GM21390 (cell line): ENCODE measurements at regions not wholly inside any gene's neighbourhood (a gene's known extent, or its start where the extent isn't known, plus 50 kb on each side); places are given as distances from the start of the nearest gene placed in this dataset.

Experiments used
- ATAC-seq: cut with Tn5 transposase; IDR thresholded peaks from one replicate; pipeline ENCODE4 v1.9.1; 2021; ENCODE audit not compliant: unreplicated experiment

DNA sequence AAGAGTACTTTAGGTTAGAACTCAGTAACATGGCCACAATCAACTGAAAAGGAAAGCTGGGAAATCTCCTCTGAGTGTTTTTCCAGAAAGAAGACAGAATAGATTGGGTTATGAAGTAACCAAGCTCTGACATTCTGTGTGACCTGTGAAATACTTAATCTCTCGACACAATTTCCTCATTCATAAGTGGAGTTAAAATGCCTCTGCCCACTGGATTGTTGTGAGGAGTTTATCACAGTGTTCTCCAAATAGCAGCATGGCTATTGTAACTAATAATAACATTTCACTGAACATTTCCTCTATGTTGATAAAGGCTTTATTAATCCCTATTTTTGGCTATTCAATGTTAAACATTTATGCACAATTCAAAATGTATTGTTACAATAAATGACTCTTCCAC, 311.0 kb downstream of the GABRB2 start:
- no peak for ATAC-seq

DNA sequence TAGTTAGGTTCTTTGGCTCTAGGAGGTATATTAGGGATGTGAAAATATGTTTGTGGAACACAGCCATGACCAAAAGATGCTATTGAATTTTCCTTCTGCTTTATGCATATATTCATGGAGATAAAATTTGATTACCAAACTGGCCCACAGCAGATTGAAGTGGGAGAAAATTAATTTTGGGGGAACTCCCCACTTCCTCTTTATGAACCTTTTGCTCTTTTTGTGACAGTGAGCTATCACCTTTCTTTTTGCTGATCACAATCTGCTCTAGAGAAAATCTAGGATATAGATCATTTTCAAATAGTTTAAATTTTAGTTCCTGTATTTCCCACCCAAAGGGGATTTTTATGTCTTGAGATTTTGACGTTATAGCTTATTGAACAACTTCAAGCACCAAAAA, 313.0 kb downstream of the GABRB2 start:
- ATAC-seq = no peak

DNA sequence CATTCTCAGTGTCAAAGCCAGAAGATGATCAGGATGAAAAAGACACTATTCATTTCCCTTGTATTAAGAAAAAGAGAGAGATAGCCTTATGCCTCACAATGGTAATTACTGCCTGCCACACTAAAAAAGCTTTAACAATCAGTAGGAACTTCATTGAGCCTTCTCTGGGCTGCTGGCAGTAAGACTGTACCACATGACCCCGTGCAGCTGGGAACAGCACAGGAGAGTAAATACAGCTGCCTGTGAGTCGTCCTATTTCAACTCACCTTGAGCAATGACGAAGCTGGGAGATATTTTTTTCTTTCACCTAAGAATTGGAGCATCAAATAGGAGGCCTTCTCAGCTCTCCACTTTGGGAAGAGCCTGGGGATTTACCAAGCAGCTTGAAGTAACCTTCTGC, 316.3 kb downstream of the GABRB2 start:
- no peak for ATAC-seq

DNA sequence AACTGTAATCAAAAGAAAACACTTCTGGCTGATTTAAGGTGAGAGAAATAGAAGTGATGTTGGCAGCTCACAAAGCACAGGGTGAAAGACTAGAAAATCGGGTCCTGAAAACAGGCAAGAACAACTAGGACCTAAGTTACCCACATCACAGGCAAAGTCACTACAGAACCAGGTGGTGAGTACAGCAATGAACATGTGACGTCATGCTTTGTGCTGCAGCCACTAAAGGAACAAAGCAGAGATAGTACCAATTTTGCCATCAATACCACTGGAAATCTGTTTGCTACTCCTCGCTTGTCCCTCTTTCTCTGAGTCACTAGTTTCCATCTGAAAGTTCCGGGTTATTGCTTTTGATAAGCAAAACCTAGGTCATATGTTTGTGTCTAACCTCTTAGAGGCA, 326.7 kb downstream of the GABRB2 start:
- no peak for ATAC-seq

DNA sequence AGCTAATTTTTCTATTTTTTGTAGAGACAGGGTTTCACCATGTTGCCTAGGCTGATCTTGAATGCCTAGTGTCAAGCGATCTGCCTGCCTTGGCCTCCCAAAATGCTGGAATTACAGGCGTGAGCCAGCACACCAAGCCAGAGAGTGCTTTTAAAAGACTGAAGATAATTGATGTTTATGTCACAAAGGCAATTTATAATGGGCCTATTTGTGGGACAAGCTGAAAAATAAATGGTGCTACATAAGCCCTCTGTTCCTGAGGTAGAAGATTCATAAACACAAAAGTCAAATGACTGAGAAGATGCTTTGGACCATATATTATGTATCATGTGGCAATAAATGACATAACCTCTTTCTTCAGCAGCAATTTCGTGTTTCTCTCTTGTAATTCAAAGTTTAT, 329.6 kb downstream of the GABRB2 start:
- ATAC-seq = no peak

DNA sequence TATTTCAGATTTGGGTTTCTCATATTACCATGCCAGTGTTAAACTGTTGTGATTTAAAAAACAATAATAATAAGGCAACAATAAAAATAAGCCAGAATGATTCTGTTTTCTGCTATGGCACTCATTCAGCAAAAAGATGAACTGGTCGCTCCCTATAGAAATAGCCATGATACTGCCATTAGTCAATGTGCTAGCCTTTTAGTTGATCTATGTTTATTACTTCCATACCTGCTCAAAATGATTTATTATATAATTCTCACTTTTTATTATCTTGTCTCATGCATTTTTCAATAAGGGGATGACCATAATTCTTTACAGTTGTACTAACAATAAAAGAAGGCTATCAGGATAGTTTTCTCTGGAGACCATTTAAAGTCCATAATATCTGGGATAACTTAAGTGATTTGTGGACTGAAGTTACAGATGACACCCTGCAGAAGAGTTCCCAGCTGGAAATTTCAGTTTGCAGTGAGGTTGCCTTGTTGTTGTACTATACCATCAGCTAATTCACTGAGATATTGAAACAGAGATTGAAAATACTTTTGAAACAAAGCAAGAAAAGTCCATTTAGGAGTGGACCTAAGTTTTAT, 334.3 kb downstream of the GABRB2 start:
- ATAC-seq = no peak

DNA sequence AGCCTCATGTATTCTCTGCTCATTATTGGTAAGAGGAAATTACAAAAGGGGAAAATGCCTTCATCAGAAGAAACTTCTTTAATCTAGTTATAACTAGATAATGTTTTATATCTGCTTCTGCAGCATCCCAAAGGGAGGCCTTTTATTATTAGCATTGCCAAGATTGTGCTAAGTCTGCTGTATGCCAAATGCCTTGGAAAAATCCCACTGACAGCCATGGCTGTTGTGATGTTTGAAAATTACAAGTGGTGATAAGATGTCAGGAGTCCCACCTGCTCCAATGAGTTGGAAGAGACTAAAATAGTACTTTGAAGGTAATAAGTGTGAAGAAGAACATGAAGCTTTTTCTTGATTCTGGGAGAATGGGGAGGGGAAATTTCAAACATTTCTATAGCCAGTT, 345.0 kb downstream of the GABRB2 start:
- ATAC-seq = no peak

DNA sequence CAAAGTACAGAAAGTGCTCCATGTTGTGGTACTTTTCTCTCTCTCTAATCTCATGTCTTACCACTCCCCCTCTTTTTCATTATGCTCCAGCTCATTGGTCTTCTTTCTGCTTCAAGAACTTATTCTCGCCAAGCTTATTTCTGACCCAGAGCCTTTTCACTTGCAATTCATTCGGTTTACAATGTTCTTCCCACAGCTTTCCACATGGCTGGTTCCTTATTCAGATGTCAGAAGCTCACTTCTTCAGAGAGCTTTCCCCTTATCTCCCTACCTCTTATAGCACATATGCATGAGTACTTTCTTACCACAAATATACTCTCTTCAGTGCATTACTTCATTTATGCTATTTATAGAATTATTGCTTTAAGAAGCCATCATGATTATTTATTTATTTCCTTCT, 338.8 kb upstream of the ATP10B start:
- no peak for ATAC-seq

DNA sequence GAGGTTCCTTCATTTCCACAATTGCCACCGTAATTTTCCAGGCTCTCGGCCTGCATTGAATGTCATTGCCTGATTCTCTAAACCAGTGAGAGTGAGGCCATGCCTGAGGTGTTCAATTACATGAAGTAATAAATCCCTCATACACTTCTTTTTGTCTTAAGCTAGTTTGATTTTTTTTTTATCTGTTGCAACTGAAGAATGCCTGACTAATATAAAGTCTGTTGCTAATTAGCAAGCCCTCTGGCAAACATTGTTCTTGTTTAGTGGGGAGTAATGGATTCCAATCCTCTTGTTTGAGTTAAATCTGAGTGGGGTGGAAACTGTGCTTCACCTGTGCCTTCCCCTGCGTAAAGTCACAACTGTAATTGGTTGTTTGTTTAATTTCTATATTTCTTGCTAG, 338.1 kb upstream of the ATP10B start:
- no peak for ATAC-seq

DNA sequence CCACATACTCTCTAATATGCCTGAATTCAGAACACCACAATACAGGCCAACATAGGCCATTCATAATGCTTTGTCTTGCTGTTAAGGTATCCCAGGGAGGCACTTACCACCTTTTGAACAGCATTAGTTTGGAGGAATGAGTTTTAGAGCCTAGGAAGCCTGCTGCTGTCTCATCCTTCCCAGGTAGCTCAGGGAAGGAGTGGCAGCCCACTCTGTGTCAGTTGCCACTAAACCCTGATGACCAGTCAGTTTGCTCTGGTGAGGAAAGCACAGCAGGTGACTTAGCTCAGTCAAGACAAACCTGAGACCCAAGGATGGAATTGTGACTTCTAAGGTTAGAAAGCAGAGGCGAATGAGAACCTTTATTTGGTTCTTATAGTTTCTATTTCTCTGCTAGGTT, 337.4 kb upstream of the ATP10B start:
- ATAC-seq = no peak

DNA sequence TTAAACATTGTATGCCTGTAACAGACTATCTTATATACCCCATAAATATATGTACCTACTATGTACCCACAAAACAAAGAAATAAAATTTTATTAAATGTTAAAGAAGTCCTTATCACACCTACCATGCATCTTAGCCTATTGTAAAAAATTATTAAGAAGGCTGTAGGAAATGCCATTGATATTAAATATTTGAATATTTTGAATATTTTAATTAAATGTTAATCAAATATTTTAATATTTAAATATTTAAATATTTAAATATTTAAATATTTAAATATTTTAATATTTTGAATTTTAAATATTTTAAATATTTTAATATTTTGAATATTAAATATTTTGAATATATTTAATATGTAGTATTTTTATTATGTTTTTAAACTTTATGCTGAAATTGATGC, 331.5 kb upstream of the ATP10B start:
- no peak for ATAC-seq

DNA sequence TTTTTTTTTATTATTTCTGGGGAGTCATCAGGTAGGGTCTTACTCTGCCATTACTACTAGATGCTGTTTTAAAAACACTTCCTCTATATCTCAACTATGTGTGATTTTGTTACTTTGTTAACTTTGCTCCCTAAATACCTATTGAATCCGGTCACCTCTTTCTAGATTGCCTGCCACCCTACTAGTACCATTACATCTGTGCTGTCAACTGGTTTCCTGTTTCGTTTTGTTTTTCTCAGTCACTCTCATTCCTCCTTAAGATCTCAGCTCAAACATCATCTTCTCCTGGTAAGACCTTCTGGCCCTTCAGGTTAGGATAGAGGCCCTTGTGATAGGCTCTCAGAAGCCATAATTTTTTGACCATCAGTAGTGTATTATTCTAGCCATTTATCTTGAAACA, 324.2 kb upstream of the ATP10B start:
- ATAC-seq = no peak

DNA sequence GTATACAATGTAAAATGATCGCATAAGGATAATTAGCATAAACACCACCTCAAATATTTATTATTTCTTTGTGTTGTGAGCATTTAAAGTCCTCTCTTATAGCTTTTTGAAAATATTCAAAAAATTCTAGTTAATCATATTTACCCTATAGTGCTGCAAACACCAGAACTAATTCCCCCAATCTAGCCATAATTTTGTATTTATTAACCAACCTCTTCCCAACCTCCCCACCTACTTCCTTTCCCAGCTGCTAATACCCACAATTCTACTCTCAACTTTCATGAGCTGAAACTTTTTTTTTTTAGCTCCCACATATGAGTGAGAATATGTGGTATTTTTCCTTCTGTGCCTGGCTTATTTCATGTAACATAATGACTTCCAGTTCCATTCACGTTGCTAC, 317.8 kb upstream of the ATP10B start:
- no peak for ATAC-seq

DNA sequence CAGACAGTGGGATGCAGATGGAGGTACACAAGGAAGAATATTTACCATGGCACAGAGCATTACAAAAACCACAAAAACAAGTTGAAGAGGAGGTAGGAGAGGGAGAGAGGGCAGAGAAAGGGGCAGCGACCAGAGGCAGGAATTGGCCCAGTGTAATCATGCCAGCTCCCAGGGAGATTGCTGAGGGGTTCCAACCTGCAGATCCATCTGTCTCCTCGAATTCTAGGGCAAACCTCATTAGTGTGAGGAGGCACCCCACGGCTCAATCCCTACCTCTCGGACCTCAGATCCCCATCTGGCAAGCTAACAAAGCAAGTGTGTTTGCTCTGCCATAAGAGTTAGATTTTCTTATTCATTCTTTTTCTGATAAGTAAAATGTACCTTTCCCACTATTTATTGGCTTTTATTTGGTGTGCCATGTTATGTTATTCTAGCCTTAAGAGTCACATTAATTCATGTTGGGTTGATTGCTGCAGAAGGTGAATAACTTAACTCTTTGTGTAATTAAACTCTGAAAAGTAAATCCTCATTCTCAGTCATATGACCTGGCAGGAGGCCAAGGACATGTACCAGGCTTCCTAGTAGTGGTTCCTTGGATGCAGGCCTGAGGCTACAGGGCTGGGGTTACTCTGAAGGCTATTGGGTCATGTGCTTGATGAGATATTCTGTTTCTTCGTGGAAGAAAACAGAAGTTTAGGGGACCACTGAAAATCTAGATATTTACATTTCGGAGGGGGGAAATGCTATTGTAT, 315.2 kb upstream of the ATP10B start:
- no peak for ATAC-seq

DNA sequence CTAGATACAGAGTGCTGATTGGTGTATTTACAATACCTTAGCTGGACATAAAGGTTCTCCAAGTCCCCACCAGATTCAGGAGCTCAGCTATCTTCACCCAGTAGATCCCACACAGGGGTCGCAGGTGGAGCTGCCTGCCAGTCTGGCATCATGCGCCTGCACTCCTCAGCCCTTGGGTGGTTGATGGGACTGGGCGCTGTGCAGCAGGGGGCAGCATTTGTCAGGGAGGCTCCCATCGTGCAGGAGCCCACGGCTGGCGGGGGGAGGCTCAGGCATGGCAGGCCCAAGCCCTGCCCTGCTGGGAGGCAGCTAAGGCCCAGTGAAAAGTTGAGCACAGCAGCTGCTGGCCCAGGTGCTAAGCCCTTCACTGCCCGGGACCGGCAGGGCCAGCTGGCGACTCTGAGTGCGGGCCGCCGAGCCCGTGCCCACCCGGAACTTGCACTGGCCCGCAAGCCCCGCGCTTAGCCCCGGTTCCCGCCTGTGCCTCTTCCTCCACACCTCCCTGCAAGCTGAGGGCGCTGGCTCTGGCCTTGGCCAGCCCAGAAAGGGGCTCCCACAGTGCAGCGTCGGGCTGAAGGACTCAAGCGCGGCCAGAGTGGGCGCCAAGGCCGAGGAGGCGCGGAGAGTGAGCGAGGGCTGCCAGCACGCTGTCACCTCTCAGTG, 314.1 kb upstream of the ATP10B start:
- ATAC-seq = no peak

DNA sequence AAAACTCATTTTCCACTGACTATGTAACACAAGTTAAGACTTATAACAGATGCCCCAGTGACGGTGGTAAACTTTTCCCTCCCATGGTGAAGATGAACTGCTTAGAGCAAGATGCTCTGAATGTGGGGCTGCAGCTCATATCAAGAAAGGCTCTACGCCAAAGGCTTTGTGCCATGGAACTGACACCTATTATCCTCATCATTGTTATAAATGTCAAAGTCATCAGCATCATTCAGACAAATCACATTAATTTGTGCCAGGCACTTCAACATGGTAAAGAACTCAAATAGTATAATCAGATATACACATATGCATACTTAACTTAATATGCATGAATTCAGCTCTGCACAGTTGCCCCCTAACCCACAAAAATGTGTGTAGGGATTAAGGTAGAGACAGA, 305.9 kb upstream of the ATP10B start:
- ATAC-seq = no peak

DNA sequence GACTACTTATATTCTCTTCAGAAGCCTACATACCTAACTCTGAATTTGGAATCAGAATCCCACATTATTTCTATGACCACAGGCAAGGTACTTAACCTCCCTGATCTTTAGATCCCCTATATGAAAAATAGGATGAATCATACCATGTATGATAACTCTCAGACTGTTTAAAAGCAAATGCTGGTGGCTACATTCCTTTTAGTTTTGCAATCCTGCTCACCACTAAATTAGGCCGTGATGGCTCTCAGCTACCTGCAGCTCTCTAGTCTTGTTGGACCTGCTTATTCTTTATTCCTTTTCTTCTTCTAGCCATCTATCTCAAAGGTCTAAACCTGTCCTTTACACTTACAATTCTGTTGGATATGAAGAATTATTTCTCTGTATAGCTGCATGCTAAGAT, 303.4 kb upstream of the ATP10B start:
- ATAC-seq = no peak

DNA sequence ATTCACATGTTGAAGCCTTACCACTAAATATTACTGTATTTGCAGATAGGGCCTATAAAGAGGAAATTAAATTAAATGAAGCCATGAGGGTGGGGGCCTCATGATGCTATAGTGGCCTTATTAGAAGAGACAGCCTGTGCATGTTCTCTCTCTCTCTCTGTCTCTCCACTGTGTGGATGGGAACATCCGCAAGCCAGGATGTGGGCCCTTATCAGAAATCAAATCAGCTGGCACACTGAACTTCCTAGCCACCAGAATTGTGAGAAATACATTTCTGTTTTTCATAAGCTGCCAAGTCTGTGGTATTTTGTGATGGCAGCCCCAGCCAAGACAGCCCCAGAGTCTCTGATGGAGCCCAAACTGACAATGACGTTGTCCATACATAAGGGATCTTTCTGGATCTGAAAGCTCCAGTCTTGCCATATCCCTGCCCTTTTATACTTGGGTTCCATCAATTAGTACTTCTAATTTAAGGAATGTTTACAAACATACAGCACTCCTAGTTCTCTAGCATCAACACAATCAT, 300.5 kb upstream of the ATP10B start:
- ATAC-seq = no peak

DNA sequence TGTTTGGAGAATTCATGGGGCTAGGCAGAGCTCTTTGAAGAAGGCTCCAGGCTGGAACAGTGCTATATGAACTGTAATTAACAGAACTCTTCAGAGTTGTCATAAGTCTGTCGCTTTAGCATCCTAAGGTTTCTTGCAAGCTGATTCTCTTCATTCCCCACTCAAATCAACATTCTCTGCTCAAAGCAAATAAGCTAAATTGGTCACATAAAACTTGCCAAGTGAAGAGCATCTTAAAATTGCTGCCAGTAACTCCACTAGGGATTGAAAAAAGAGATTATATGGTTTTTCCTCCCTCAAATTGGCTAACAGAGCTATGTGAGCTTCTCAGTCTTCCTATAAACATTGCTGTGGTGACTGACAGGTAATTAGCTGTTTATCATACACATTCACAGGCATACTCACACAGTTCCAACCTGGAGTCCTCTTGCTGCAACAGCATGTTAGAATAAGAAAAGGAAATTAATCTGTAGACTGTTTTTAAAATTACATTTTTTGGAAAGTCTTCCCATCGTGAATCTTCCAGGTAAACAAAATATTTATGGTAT, 298.5 kb upstream of the ATP10B start:
- ATAC-seq = no peak

DNA sequence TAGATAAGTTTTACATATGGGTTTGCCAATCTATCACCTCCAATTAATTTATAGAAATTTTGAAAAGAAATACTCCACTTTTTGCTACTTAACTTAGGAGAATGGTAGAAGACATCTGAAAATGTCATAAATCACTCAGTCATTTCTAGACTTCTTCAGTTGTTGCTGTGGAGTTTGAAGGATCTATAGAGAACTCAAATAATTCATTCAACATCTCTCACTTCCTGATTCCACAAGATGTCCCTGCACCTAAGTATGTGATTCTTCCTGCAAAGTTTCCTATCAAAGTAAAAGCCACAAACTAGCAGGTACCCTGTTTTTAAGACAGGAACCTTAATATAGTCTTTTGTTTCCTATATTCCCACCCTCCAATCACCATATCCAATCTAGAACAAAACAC, 297.1 kb upstream of the ATP10B start:
- no peak for ATAC-seq

DNA sequence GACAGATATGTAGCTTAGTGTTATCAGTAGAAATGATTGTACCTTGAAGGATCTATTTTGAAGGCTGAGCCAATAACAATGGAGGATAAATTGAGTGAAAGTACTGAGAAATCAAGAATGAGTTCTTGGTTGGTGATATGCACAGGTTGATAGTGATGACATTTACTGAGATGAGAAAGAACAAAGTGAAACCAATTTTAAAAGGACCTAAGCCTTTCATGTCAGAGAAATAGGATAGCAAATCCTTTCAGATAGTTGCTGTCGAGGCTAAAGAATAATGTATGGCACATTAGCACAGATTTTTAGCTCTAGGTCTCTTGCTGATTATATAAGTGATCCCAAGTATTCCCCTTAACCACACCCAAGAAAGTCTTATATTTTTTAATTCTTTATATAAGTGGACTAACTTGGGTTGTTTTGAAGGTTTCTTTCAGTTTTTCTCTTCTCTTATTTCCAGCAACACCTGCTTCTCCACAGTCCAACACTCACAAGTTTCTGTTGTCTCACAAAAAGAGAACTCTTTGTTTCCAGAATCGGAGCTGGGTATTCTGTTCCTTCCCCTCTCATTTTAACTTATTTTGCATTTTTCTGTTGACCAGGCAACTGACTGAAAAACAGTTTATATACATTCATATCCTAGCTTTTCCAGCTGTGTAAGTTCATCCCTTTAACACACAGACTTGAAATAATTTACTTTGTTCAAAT, 286.9 kb upstream of the ATP10B start:
- peak; percentile 43 for ATAC-seq
